Activated CD4-positive, alpha-beta T cell treated with anti-CD3 and anti-CD28 coated beads, Interleukin-2, amount 50 U/mL, for 48 hours (primary cell): ENCODE measurements at regions not wholly inside any gene's neighbourhood (a gene's known extent, or its start where the extent isn't known, plus 50 kb on each side); places are given as distances from the start of the nearest gene placed in this dataset.
"Not testable (repeated sequence)": the region's sequence is repeated elsewhere in the genome, so short reads cannot be mapped to it uniquely, and the experiment has no call there.

Experiments
- DNase-seq, 2 experiments: peaks; one replicate each; pipeline ENCODE4 v3.0.0-alpha.2; 2020

GRCh38 chr5:152456815-152457443 is 51.9 kb upstream of the NMUR2 start:
- no peak for DNase-seq

- no peak for DNase-seq
These were observed 57.1 kb upstream of the NMUR2 start for GRCh38 chr5:152462021-152462721.

GRCh38 chr5:152464048-152464447 is 59.0 kb upstream of the NMUR2 start:
- DNase-seq: no peak

- no peak for DNase-seq
These were observed 60.1 kb upstream of the NMUR2 start for GRCh38 chr5:152465140-152465539.

GRCh38 chr5:152466085-152466745 is 61.1 kb upstream of the NMUR2 start:
- no peak for DNase-seq

GRCh38 chr5:152470167-152470566 is 65.1 kb upstream of the NMUR2 start:
- DNase-seq: no peak

GRCh38 chr5:152472083-152472482 is 67.0 kb upstream of the NMUR2 start:
- no peak for DNase-seq

- DNase-seq: no peak
These were observed 69.9 kb upstream of the NMUR2 start for GRCh38 chr5:152474961-152475360.

- DNase-seq: no peak
These were observed 72.5 kb upstream of the NMUR2 start for GRCh38 chr5:152477536-152477935.

- not testable (repeated sequence) for DNase-seq
These were observed 74.8 kb upstream of the NMUR2 start for GRCh38 chr5:152479866-152480265.

GRCh38 chr5:152480677-152481076 is 75.6 kb upstream of the NMUR2 start:
- not testable (repeated sequence) for DNase-seq

GRCh38 chr5:152487130-152487529 is 82.1 kb upstream of the NMUR2 start:
- DNase-seq: no peak

GRCh38 chr5:152488869-152489268 is 83.8 kb upstream of the NMUR2 start:
- no peak for DNase-seq

GRCh38 chr5:152499814-152500535 is 94.9 kb upstream of the NMUR2 start:
- DNase-seq: no peak

GRCh38 chr5:152501294-152501693 is 96.2 kb upstream of the NMUR2 start:
- DNase-seq: no peak

- DNase-seq: no peak
These were observed 98.1 kb upstream of the NMUR2 start for GRCh38 chr5:152503206-152503605.

- peak; percentile 46 to 52 for DNase-seq
These were observed 100.5 kb upstream of the NMUR2 start for GRCh38 chr5:152505442-152506042.

- DNase-seq: no peak
These were observed 106.0 kb upstream of the NMUR2 start for GRCh38 chr5:152511120-152511519.

GRCh38 chr5:152511531-152512132 is 106.6 kb upstream of the NMUR2 start:
- DNase-seq: no peak

GRCh38 chr5:152514827-152515397 is 109.8 kb upstream of the NMUR2 start:
- no peak for DNase-seq

- DNase-seq: no peak
These were observed 118.9 kb upstream of the NMUR2 start for GRCh38 chr5:152523964-152524363.

- no peak for DNase-seq
These were observed 122.4 kb upstream of the NMUR2 start for GRCh38 chr5:152527358-152528052.
